ENCODE measurements at regions not wholly inside any gene's neighbourhood (a gene's known extent, or its start where the extent isn't known, plus 50 kb on each side); places are given as distances from the start of the nearest gene placed in this dataset.

GRCh38 chr1:239507826-239508225 is 121.5 kb downstream of the CHRM3 start:
- intact Hi-C loops (cut with DNase I) = no loop called here
- Histone ChIP-seq H3K4me1 (no peaks in the 10 kb centered on the region), H3K27ac (no peak overlapping the region), H3K4me3 (no peak overlapping the region), H3K27me3 (ENCODE audit: insufficient read depth in 3 of 3, low read length in 2 of 3) (no peaks in the 10 kb centered on the region), H3K9me3 (no peaks in the 10 kb centered on the region), H3K36me3 (ENCODE audit: insufficient read depth in 1 of 2, low read depth in 1 of 2) (no peaks in the 10 kb centered on the region)
- DNase-seq = no peak
- WGBS, 3 donors = 78 to 96% (median 90%) methylated on average over 1 of the region's 1 CpG
- TF ChIP-seq CTCF (IDR thresholded peaks at IDR 0.05) = no peak
- ATAC-seq = no peak

GRCh38 chr1:239511875-239512274 is 125.5 kb downstream of the CHRM3 start:
- Histone ChIP-seq H3K27ac (no peak overlapping the region), H3K9me3 (no peaks in the 10 kb centered on the region), H3K4me1 (no peaks in the 10 kb centered on the region), H3K36me3 (ENCODE audit: insufficient read depth in 1 of 2, low read depth in 1 of 2) (no peaks in the 10 kb centered on the region), H3K27me3 (ENCODE audit: insufficient read depth in 3 of 3, low read length in 2 of 3) (no peaks in the 10 kb centered on the region), H3K4me3 (no peak overlapping the region)
- WGBS, 3 donors = 58 to 75% (median 65%) methylated on average over 2 of the region's 2 CpGs
- ATAC-seq (no peak), DNase-seq (no peak)
- intact Hi-C loops (cut with DNase I) = no loop called here
- no peak for TF ChIP-seq CTCF (IDR thresholded peaks at IDR 0.05)

- no peaks in the 10 kb centered on the region for H3K9me3 ChIP-seq
- no peak for ATAC-seq
- 62 to 69% (median 69%) methylated on average over 9 of the region's 9 CpGs for WGBS, 3 donors
- no peaks in the 10 kb centered on the region for H3K4me1 ChIP-seq
- intact Hi-C loops (cut with DNase I) = no loop called here
- H3K27ac ChIP-seq = no peak overlapping the region
- DNase-seq = no peak
- no peaks in the 10 kb centered on the region for H3K27me3 ChIP-seq (ENCODE audit: insufficient read depth in 3 of 3, low read length in 2 of 3)
- no peak for TF ChIP-seq CTCF (IDR thresholded peaks at IDR 0.05)
- H3K4me3 ChIP-seq = no peak overlapping the region
- H3K36me3 ChIP-seq (ENCODE audit: insufficient read depth in 1 of 2, low read depth in 1 of 2) = no peaks in the 10 kb centered on the region
Measured at GRCh38 chr1:239516579-239516978, 130.2 kb downstream of the CHRM3 start.

GRCh38 chr1:239526391-239526790 is 140.0 kb downstream of the CHRM3 start:
- 87 to 90% (median 89%) methylated on average over 4 of the region's 4 CpGs for WGBS, 3 donors
- Histone ChIP-seq H3K9me3 (no peaks in the 10 kb centered on the region), H3K36me3 (ENCODE audit: insufficient read depth in 1 of 2, low read depth in 1 of 2) (no peaks in the 10 kb centered on the region), H3K4me1 (no peaks in the 10 kb centered on the region), H3K4me3 (no peak overlapping the region), H3K27me3 (ENCODE audit: insufficient read depth in 3 of 3, low read length in 2 of 3) (no peaks in the 10 kb centered on the region), H3K27ac (no peak overlapping the region)
- ATAC-seq (no peak), DNase-seq (no peak)
- intact Hi-C loops (cut with DNase I) = no loop called here
- TF ChIP-seq CTCF (IDR thresholded peaks at IDR 0.05) = no peak

GRCh38 chr1:239527051-239527693 is 140.8 kb downstream of the CHRM3 start:
- H3K36me3 ChIP-seq (ENCODE audit: insufficient read depth in 1 of 2, low read depth in 1 of 2) = no peaks in the 10 kb centered on the region
- H3K4me3 ChIP-seq = no peak overlapping the region
- DNase-seq = no peak
- no peak overlapping the region for H3K27ac ChIP-seq
- no peaks in the 10 kb centered on the region for H3K4me1 ChIP-seq
- no peaks in the 10 kb centered on the region for H3K9me3 ChIP-seq
- WGBS, 3 donors = 84 to 93% (median 87%) methylated on average over 3 of the region's 3 CpGs
- no peaks in the 10 kb centered on the region for H3K27me3 ChIP-seq (ENCODE audit: insufficient read depth in 3 of 3, low read length in 2 of 3)
- no peak for ATAC-seq
- no peak for TF ChIP-seq CTCF (IDR thresholded peaks at IDR 0.05)
- intact Hi-C loops (cut with DNase I) = no loop called here
